Osteoblast (primary cell): ENCODE measurements at regions not wholly inside any gene's neighbourhood (a gene's known extent, or its start where the extent isn't known, plus 50 kb on each side); places are given as distances from the start of the nearest gene placed in this dataset.
"Not testable (repeated sequence)": the region's sequence is repeated elsewhere in the genome, so short reads cannot be mapped to it uniquely, and the experiment has no call there.

Experiments
- DNase-seq: peaks from one replicate; pipeline ENCODE4 v3.0.0; 2011; ENCODE audit warnings: low spot score, mixed read lengths; ENCODE audit not compliant: insufficient read length; ENCODE audit errors: missing footprints
- H2AFZ ChIP-seq: 2 replicates; pipeline ENCODE4 v1.6.0; 2011; ENCODE audit warnings: mild to moderate bottlenecking, low read length
- H3K27ac ChIP-seq: 2 replicates; pipeline ENCODE4 v1.5.1; 2011; ENCODE audit warnings: mild to moderate bottlenecking, low read depth, low read length, moderate library complexity
- H3K27me3 ChIP-seq: 2 replicates; pipeline ENCODE4 v1.6.0; 2012; ENCODE audit warnings: mild to moderate bottlenecking, control low read depth, inconsistent platforms, low read length, moderate library complexity; ENCODE audit not compliant: insufficient read depth
- H3K36me3 ChIP-seq: 2 replicates; pipeline ENCODE4 v1.5.1; 2011; ENCODE audit warnings: mild to moderate bottlenecking, low read length, control low read depth, moderate library complexity; ENCODE audit not compliant: insufficient read depth
- H3K4me1 ChIP-seq: 2 replicates; pipeline ENCODE4 v1.5.1; 2011; ENCODE audit warnings: mild to moderate bottlenecking, low read length, control low read depth, moderate library complexity; ENCODE audit not compliant: insufficient read depth
- H3K4me2 ChIP-seq: 2 replicates; pipeline ENCODE4 v1.6.0; 2011; ENCODE audit warnings: mild to moderate bottlenecking, low read length; ENCODE audit not compliant: insufficient read depth
- H3K4me3 ChIP-seq: fragments of 200-600 bp; sonication (generic); 3 replicates; pipeline ENCODE4 v1.5.1; 2012; ENCODE audit warnings: mild to moderate bottlenecking, low read length, inconsistent platforms; ENCODE audit not compliant: insufficient read depth
- H3K79me2 ChIP-seq: 2 replicates; pipeline ENCODE4 v1.6.0; 2012; ENCODE audit warnings: mild to moderate bottlenecking, low read length, control low read depth, inconsistent platforms; ENCODE audit not compliant: insufficient read depth
- H3K9me3 ChIP-seq: 2 replicates; pipeline ENCODE4 v1.5.1; 2011; ENCODE audit warnings: low read depth, low read length, control low read depth
- H4K20me1 ChIP-seq: 2 replicates; pipeline ENCODE4 v1.6.0; 2012; ENCODE audit warnings: mild to moderate bottlenecking, low read length, control low read depth; ENCODE audit not compliant: insufficient read depth
- CTCF ChIP-seq: IDR thresholded peaks from 2 replicates; pipeline ENCODE4 v1.5.1; 2011; ENCODE audit warnings: mild to moderate bottlenecking, low read depth, low read length, moderate library complexity; ENCODE audit errors: extremely low read depth

DNA sequence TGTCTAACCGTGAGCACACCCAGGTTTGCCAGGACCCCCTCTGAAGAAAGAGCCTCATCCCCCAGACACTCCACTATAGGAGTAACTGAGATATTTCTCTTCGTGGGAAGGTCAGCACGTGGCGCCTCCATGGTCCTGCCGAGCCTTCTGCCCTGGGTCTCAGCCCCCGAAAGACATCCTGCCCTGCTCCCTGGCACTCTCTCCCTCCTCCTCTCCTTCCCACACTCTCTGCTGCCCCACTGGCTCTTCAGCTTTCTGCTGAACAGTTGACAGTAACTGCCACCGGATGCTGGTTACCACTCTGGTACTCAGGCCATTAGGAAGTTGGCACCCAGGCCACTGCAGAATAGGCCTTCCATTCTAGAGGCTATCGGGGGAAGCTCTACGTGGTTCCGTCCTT lies 185.2 kb downstream of the UACA start:
- Histone ChIP-seq H3K27ac (no peak overlapping the region), H2AFZ (no peak overlapping the region), H3K9me3 (no peaks in the 10 kb centered on the region), H3K4me3 (no peak overlapping the region), H4K20me1 (no peaks in the 10 kb centered on the region), H3K79me2 (no peaks in the 10 kb centered on the region), H3K27me3 (peaks cover 63% of the 10 kb centered on the region), H3K4me1 (peaks cover 21% of the 10 kb centered on the region), H3K36me3 (no peaks in the 10 kb centered on the region), H3K4me2 (no peak overlapping the region)
- no peak for TF ChIP-seq CTCF
- no peak for DNase-seq

- Histone ChIP-seq H3K4me3 (no peak overlapping the region), H3K27me3 (peaks cover 65% of the 10 kb centered on the region), H3K36me3 (no peaks in the 10 kb centered on the region), H4K20me1 (no peaks in the 10 kb centered on the region), H2AFZ (no peak overlapping the region), H3K4me2 (no peak overlapping the region), H3K4me1 (peaks cover 13% of the 10 kb centered on the region), H3K9me3 (no peaks in the 10 kb centered on the region), H3K79me2 (no peaks in the 10 kb centered on the region), H3K27ac (no peak overlapping the region)
- no peak for TF ChIP-seq CTCF
- no peak for DNase-seq
Observed at GRCh38 chr15:70576696-70577095, 186.7 kb downstream of the UACA start.

- Histone ChIP-seq H3K9me3 (no peaks in the 10 kb centered on the region), H2AFZ (no peak overlapping the region), H4K20me1 (no peaks in the 10 kb centered on the region), H3K4me2 (no peak overlapping the region), H3K4me1 (peaks cover 13% of the 10 kb centered on the region), H3K27me3 (peaks cover 62% of the 10 kb centered on the region), H3K27ac (no peak overlapping the region), H3K4me3 (no peak overlapping the region), H3K36me3 (no peaks in the 10 kb centered on the region), H3K79me2 (no peaks in the 10 kb centered on the region)
- no peak for DNase-seq
- no peak for TF ChIP-seq CTCF
Observed at GRCh38 chr15:70576276-70576675, 187.1 kb downstream of the UACA start.

DNA sequence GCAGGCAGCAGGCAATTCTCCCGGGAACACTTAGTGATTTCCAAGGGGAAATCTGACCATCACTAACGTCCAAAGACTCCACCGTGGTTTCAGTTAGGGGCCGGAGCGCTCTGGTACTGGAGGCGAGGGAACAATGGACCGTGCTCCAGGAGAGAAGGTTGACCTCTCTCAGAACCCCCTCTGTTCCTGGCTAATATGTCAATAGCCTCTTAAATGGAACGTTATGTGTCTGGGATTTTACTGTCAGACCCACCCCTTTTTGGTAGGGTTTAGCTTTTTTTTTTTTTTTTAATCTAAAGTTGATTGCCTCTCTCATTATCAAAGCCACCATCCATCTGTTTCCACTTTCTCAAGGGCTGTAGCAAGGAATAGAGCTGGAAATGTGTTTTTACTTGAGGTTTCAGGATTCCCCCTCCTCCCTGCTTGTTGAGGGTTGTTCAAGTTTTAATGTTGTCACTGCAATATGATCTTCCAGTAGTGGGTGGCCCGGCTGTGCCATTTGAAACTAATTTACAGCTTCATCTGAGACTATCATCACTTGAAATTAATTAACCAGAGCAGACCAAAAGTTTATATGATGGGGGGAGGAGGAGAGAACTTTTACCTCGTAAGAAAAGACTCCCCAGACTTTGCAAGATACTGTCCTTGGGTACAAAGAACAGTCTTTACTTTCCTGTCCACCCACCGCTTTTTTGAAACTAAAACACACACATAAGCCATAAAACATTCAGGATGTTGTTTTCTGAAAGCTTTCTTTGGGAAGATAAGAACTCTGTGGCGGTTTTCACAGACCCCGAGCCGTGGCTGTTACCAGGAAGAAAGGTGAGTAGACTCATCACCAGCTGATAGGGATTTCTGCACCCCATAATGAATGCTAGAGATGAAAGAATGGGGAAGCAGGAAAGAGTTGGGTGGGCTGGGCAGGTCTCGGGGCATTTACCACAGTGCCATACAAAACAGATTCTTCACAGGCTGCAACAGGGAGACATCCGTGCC lies 187.8 kb downstream of the UACA start:
- Histone ChIP-seq H3K27ac (no peak overlapping the region), H3K9me3 (no peaks in the 10 kb centered on the region), H3K27me3 (peaks cover 54% of the 10 kb centered on the region), H3K79me2 (no peaks in the 10 kb centered on the region), H4K20me1 (no peaks in the 10 kb centered on the region), H3K4me1 (peaks cover 13% of the 10 kb centered on the region), H3K4me2 (peak overlapping the region; percentile 71), H3K4me3 (peak overlapping the region; percentile 27), H2AFZ (no peak overlapping the region), H3K36me3 (no peaks in the 10 kb centered on the region)
- DNase-seq: no peak
- TF ChIP-seq CTCF: no peak

- not testable (repeated sequence) for H4K20me1 ChIP-seq, H3K4me2 ChIP-seq, H3K27ac ChIP-seq, H3K4me3 ChIP-seq, H3K79me2 ChIP-seq, DNase-seq, H2AFZ ChIP-seq, H3K36me3 ChIP-seq, H3K9me3 ChIP-seq
- peaks cover 42% of the 10 kb centered on the region for H3K27me3 ChIP-seq
- peaks cover 15% of the 10 kb centered on the region for H3K4me1 ChIP-seq
Observed at GRCh38 chr15:70574325-70574724, 189.0 kb downstream of the UACA start.
